HCT116 (cell line): ENCODE measurements at regions not wholly inside any gene's neighbourhood (a gene's known extent, or its start where the extent isn't known, plus 50 kb on each side); places are given as distances from the start of the nearest gene placed in this dataset.

Source experiments
- ATAC-seq: fragments of 200-7000 bp; cut with Tn5 transposase; 2 replicates; pipeline ENCODE4 v1.9.1; 2020; ENCODE audit warnings: mild to moderate bottlenecking, moderate library complexity
- BruUV-seq: library from RNA; stranded (reverse); fragments of 400-500 nt; replicated peaks from 2 replicates; lab custom pipeline; 2021; lab: Mats Ljungman, UMichigan
- CTCF ChIA-PET: fragments of 300-600 bp; sonication (Branson Sonifier 250); formaldehyde crosslinking; loops from one replicate; lab custom pipeline; 2021; ENCODE audit warnings: antibody characterized with exemption; lab: Charles Lee
- POLR2A ChIA-PET: fragments of 300-600, 350-600 bp; sonication (Branson Sonifier 250); formaldehyde crosslinking; loops from one replicate; lab custom pipeline; 2021; ENCODE audit warnings: antibody characterized with exemption; lab: Charles Lee
- RAD21 ChIA-PET, 2 experiments: fragments of 300-600 bp; sonication (Branson Sonifier 250); formaldehyde crosslinking; loops; one replicate each; lab custom pipeline; 2023; ENCODE audit warnings: low total read pairs in 2 of 2; ENCODE audit not compliant: uncharacterized antibody in 2 of 2, unreplicated experiment in 2 of 2, low non-redundant PET in 1 of 2; lab: Charles Lee
- DNase-seq: peaks from one replicate; pipeline ENCODE4 v3.0.0-alpha.2; 2010; ENCODE audit warnings: low read depth, low spot score
- H2AFZ ChIP-seq: fragments of 200-600 bp; shearing (Covaris generic), sonication (generic); 2 replicates; pipeline ENCODE4 v1.6.1; 2017; ENCODE audit warnings: low read depth, mixed run types, mixed read lengths, antibody characterized with exemption, low read length; ENCODE audit not compliant: poor library complexity, severe bottlenecking
- H3K27ac ChIP-seq: 2 replicates; pipeline ENCODE4 v1.5.1; 2012; ENCODE audit warnings: low read depth, low read length
- H3K27me3 ChIP-seq: fragments of 200-600 bp; sonication (generic); 2 replicates; pipeline ENCODE4 v1.6.1; 2016; ENCODE audit warnings: mixed run types, low read length, mixed read lengths; ENCODE audit not compliant: insufficient read depth
- H3K36me3 ChIP-seq, 2 experiments: fragments of 200-500 bp in 1 of 2; fragments of 200-600 bp in 1 of 2; sonication (Bioruptor generic) in 1 of 2; sonication (generic) in 1 of 2; 2 replicates each; pipeline versions ENCODE4 v1.5.1 to v1.6.1; 2014 to 2016; ENCODE audit warnings: low read length in 2 of 2, inconsistent platforms in 1 of 2, mixed read lengths in 1 of 2, mixed run types in 1 of 2; ENCODE audit not compliant: insufficient read depth in 2 of 2, control insufficient read depth in 1 of 2
- H3K4me1 ChIP-seq, 2 experiments: fragments of 200-600 bp in 1 of 2; sonication (generic) in 1 of 2; 2 replicates each; pipeline versions ENCODE4 v1.5.1 to v1.6.1; 2012 to 2017; ENCODE audit warnings: low read length in 2 of 2, inconsistent platforms in 1 of 2, mild to moderate bottlenecking in 1 of 2, mixed read lengths in 1 of 2, mixed run types in 1 of 2, moderate library complexity in 1 of 2; ENCODE audit not compliant: insufficient read depth in 2 of 2, control insufficient read depth in 1 of 2
- H3K4me2 ChIP-seq: fragments of 200-600 bp; sonication (generic); 2 replicates; pipeline ENCODE4 v1.6.1; 2017; ENCODE audit warnings: mixed run types, low read length, mixed read lengths
- H3K4me3 ChIP-seq, 2 experiments: fragments of 200-600 bp in 1 of 2; sonication (generic) in 1 of 2; replicated peaks in 1 of 2; 2 replicates each; pipeline ENCODE4 v1.5.1; 2011 to 2016; ENCODE audit warnings: low read length in 2 of 2, control low read depth in 1 of 2, low read depth in 1 of 2, mild to moderate bottlenecking in 1 of 2, mixed read lengths in 1 of 2, mixed run types in 1 of 2
- H3K79me2 ChIP-seq: fragments of 200-600 bp; sonication (generic); 2 replicates; pipeline ENCODE4 v1.6.1; 2017; ENCODE audit warnings: mild to moderate bottlenecking, mixed run types, low read length, moderate library complexity, mixed read lengths; ENCODE audit not compliant: insufficient read depth
- H3K9ac ChIP-seq: fragments of 200-600 bp; sonication (generic); 2 replicates; pipeline ENCODE4 v1.6.1; 2016; ENCODE audit warnings: low read length, mixed read lengths
- H3K9me2 ChIP-seq: fragments of 200-600 bp; sonication (generic), shearing (Covaris generic); 2 replicates; pipeline ENCODE4 v1.6.1; 2017; ENCODE audit warnings: mixed run types, mild to moderate bottlenecking, moderate library complexity; ENCODE audit not compliant: insufficient read depth
- H3K9me3 ChIP-seq, 2 experiments: fragments of 200-500 bp in 1 of 2; fragments of 200-600 bp in 1 of 2; sonication (Bioruptor generic) in 1 of 2; sonication (generic) in 1 of 2; 2 replicates each; pipeline ENCODE4 v1.6.1; 2014 to 2017; ENCODE audit warnings: low read length in 2 of 2, mixed read lengths in 2 of 2, inconsistent platforms in 1 of 2, low read depth in 1 of 2, mild to moderate bottlenecking in 1 of 2, mixed run types in 1 of 2, moderate library complexity in 1 of 2; ENCODE audit not compliant: control insufficient read depth in 1 of 2, insufficient read depth in 1 of 2
- H4K20me1 ChIP-seq: fragments of 200-600 bp; sonication (generic), shearing (Covaris generic); 2 replicates; pipeline ENCODE4 v1.6.1; 2017; ENCODE audit warnings: mixed run types, mild to moderate bottlenecking, moderate library complexity; ENCODE audit not compliant: insufficient read depth
- CBX3 ChIP-seq: IDR thresholded peaks from 2 replicates; pipeline ENCODE4 v1.6.1; 2012; ENCODE audit warnings: low read depth
- EZH2 ChIP-seq: fragments of 200-600 bp; sonication (generic); IDR thresholded peaks from 2 replicates; pipeline ENCODE4 v1.6.1; 2017; ENCODE audit warnings: antibody characterized with exemption, mixed run types
- EZH2phosphoT487 ChIP-seq: fragments of 200-600 bp; IDR thresholded peaks from 2 replicates; pipeline ENCODE4 v1.6.1; 2018; ENCODE audit warnings: antibody characterized with exemption, borderline replicate concordance
- JUND ChIP-seq: IDR thresholded peaks from 2 replicates; pipeline ENCODE4 v1.6.1; 2012
- POLR2A ChIP-seq: IDR thresholded peaks from 2 replicates; pipeline ENCODE4 v1.7.0; 2011; ENCODE audit warnings: borderline replicate concordance; ENCODE audit not compliant: insufficient read depth, insufficient read length; ENCODE audit errors: extremely low read depth
- REST ChIP-seq: IDR thresholded peaks from 2 replicates; pipeline ENCODE4 v1.6.1; 2012; ENCODE audit warnings: low read depth
- SRF ChIP-seq: IDR thresholded peaks from 2 replicates; pipeline ENCODE4 v1.6.1; 2012; ENCODE audit warnings: low read depth
- YY1 ChIP-seq: IDR thresholded peaks from 2 replicates; pipeline ENCODE4 v1.6.1; 2011; ENCODE audit warnings: low read length, low read depth, moderate library complexity, mild to moderate bottlenecking; ENCODE audit not compliant: insufficient replicate concordance; ENCODE audit errors: extremely low read depth
- ZBTB33 ChIP-seq: IDR thresholded peaks from 2 replicates; pipeline ENCODE4 v1.6.1; 2011; ENCODE audit warnings: mild to moderate bottlenecking, low read length, moderate library complexity; ENCODE audit not compliant: insufficient replicate concordance; ENCODE audit errors: extremely low read depth
- ZFX ChIP-seq: fragments of 450-650 bp; IDR thresholded peaks from 2 replicates; pipeline ENCODE4 v1.6.1; 2017
- intact Hi-C: fragments of 100-400 bp; cut with micrococcal nuclease; formaldehyde crosslinking; loops from 2 replicates; pipeline ENCODE4 v1.10.0; 2022
- TF ChIP-seq, protein P1 (sequence below), 3 experiments: fragments of 200-600 bp in 1 of 3; sonication (generic) in 1 of 3; IDR thresholded peaks in 2 of 3; conservative IDR thresholded peaks in 1 of 3; 2 replicates each; pipeline ENCODE4 v1.5.1; 2012 to 2017; ENCODE audit warnings: low read depth in 2 of 3, low read length in 2 of 3, antibody characterized with exemption in 1 of 3, borderline replicate concordance in 1 of 3, control low read depth in 1 of 3, mild to moderate bottlenecking in 1 of 3, mixed read lengths in 1 of 3, mixed run types in 1 of 3, moderate library complexity in 1 of 3; ENCODE audit not compliant: insufficient read depth in 1 of 3
- TF ChIP-seq, protein P2 (sequence below): IDR thresholded peaks from 2 replicates; pipeline ENCODE4 v1.6.1; 2012

- CTCF ChIA-PET, result no interaction called here
- no peak overlapping the region for H2AFZ ChIP-seq
- no peak for DNase-seq
These were observed 673.6 kb downstream of the IPMK start for GRCh38 chr10:57593983-57594573.

More at GRCh38 chr10:57593983-57594573, 673.6 kb downstream of the IPMK start:
- Histone ChIP-seq H3K27me3 (no peaks in the 10 kb centered on the region), H3K4me3 (no peak overlapping the region), H3K4me2 (no peak overlapping the region), H3K27ac (no peak overlapping the region), H3K9me2 (no peaks in the 10 kb centered on the region), H3K9me3 (no peaks in the 10 kb centered on the region)
- intact Hi-C loops, result no loop called here
- no peak for ATAC-seq
- POLR2A ChIA-PET, result no interaction called here
- RAD21 ChIA-PET, result no interaction called here
- BruUV-seq, result no TSS peak
- TF ChIP-seq EZH2phosphoT487, result no peak
- TF ChIP-seq, protein P1, sequence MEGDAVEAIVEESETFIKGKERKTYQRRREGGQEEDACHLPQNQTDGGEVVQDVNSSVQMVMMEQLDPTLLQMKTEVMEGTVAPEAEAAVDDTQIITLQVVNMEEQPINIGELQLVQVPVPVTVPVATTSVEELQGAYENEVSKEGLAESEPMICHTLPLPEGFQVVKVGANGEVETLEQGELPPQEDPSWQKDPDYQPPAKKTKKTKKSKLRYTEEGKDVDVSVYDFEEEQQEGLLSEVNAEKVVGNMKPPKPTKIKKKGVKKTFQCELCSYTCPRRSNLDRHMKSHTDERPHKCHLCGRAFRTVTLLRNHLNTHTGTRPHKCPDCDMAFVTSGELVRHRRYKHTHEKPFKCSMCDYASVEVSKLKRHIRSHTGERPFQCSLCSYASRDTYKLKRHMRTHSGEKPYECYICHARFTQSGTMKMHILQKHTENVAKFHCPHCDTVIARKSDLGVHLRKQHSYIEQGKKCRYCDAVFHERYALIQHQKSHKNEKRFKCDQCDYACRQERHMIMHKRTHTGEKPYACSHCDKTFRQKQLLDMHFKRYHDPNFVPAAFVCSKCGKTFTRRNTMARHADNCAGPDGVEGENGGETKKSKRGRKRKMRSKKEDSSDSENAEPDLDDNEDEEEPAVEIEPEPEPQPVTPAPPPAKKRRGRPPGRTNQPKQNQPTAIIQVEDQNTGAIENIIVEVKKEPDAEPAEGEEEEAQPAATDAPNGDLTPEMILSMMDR (IDR thresholded peaks at IDR 0.05 in 2 of 3, conservative IDR thresholded peaks at IDR 0.05 in 1 of 3; ENCODE audit: borderline replicate concordance in 1 of 3, insufficient read depth in 1 of 3, low read depth in 2 of 3, low read length in 2 of 3), result no peak
- TF ChIP-seq EZH2, result no peak
- TF ChIP-seq, protein P2, sequence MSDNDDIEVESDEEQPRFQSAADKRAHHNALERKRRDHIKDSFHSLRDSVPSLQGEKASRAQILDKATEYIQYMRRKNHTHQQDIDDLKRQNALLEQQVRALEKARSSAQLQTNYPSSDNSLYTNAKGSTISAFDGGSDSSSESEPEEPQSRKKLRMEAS, result no peak
- no peak for TF ChIP-seq YY1
- TF ChIP-seq JUND, result no peak
- no peak for TF ChIP-seq ZFX
- no peak for TF ChIP-seq SRF
- TF ChIP-seq REST, result no peak
- TF ChIP-seq CBX3, result no peak
- TF ChIP-seq POLR2A, result no peak
- TF ChIP-seq ZBTB33, result no peak
- TF ChIP-seq, all 23 proteins: peak for 0
- no peaks in the 10 kb centered on the region for H3K36me3 ChIP-seq
- H3K4me1 ChIP-seq, result no peaks in the 10 kb centered on the region
- H4K20me1 ChIP-seq, result no peaks in the 10 kb centered on the region
- H3K9ac ChIP-seq, result no peak overlapping the region
- H3K79me2 ChIP-seq, result no peaks in the 10 kb centered on the region
